RCC 7860 (cell line): ENCODE measurements at regions not wholly inside any gene's neighbourhood (a gene's known extent, or its start where the extent isn't known, plus 50 kb on each side); places are given as distances from the start of the nearest gene placed in this dataset.
"Not testable (repeated sequence)": the region's sequence is repeated elsewhere in the genome, so short reads cannot be mapped to it uniquely, and the experiment has no call there.

Experiments
- DNase-seq: peaks from one replicate; pipeline ENCODE4 v3.0.0-alpha.2; 2015; ENCODE audit warnings: low spot score
- FAIRE-seq: peaks from 2 replicates; lab custom pipeline; 2012; peaks lifted over from hg19 to GRCh38; lab: Jason Lieb, UNC

DNA sequence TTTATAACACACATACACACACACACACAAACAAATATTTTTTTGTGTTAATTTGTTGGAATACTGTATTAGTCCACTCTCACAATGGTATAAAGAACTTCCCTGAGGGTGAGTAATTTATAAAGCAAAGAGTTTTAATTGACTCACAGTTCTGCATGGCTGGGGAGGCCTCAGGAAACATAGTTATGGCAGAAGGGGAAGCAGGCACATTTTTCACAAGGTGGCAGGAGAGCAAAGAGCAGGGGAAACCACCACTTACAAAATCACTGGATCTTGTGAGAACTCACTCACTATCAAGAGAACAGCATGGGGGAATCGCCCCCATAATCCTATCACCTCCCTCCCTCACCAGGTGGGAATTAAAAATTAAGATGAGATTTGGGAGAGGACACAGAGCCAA is 205.4 kb upstream of the PTPRD start:
- FAIRE-seq (no peak), DNase-seq (no peak)

- DNase-seq (no peak), FAIRE-seq (no peak)
These were observed 223.1 kb upstream of the PTPRD start for GRCh38 chr9:10835791-10836463.

- FAIRE-seq, result no peak
- DNase-seq, result no peak
These were observed 230.3 kb upstream of the PTPRD start for GRCh38 chr9:10843151-10843550.

DNA sequence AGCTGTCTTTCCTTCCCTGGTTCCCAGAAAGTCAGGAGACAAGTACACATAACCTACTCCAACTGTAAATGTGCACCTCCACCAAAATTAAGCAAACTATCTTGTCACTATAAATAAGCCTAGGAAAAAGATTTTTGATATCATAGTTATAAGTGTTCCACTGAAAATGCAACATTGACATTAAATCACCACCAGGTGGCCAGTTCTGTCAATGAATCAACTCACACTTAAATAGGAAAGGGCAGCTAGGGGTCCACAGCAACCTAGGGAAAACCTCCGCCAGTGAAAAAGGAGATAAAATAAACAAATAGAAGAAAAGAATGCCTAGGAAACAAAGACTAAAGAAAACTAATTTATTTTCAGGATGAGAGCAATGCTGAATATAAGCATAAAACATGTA is 243.0 kb upstream of the PTPRD start:
- DNase-seq, result no peak
- no peak for FAIRE-seq

- DNase-seq (no peak), FAIRE-seq (no peak)
These were observed 246.0 kb upstream of the PTPRD start for GRCh38 chr9:10858817-10859216.

DNA sequence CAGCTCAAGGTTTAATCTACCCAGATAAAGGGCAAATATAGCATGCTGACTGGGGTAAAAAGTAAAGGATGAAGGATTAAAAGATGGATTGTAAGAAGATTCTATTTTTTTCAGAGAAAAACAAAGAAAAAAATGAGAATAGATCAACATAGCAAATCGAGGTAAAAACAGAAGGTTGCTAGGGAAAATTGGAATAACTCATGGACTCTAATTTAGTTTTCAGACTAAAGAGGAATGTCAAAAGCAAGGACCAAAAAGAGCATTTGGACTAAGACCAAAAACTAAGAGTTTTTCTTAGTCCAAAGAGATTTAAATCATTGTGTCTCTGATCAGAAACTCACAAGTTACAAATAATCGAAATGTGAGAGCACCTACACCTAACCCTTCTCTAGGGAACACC is 250.7 kb upstream of the PTPRD start:
- DNase-seq (no peak), FAIRE-seq (no peak)

- DNase-seq (no peak), FAIRE-seq (no peak)
These were observed 254.4 kb upstream of the PTPRD start for GRCh38 chr9:10867194-10867593.

- DNase-seq, result no peak
- FAIRE-seq, result no peak
These were observed 256.9 kb upstream of the PTPRD start for GRCh38 chr9:10869687-10870086.

DNA sequence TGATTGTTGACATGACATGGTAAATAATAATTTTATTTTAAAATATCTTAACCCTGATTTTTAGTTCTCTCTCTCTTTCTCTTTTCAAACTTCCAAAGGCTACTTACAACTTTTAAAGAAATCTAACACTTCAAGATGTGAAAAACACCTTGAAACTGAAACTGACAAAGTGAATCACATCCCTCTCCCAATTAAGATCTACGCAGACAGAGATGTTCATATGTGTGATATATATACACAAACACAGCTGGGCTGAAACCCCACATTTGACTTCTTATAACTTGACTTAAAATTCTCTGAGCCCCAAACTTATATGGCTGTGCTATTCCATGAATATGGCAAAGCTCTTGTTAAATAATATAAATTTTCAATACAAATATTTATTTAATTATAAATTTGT is 261.2 kb upstream of the PTPRD start:
- FAIRE-seq (no peak), DNase-seq (no peak)

DNA sequence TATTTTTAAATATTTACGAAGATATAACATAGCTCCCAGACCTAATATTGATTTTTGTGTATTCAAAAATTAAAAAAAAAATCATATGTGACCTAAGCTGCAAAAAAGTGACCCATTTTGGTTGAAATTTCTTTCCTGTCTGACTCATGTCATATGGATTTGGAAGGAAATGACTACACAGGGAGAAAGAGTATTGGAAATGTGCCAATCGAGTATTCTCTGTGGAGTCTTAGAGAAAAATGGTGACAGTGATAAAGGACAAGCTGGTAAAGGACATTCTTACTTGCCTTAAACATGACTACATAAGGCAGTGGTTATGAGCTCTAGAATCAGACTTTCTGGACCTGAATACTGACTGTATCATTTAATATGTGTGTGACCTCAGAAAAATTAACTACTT is 262.9 kb upstream of the PTPRD start:
- peak; percentile 21 for FAIRE-seq

DNA sequence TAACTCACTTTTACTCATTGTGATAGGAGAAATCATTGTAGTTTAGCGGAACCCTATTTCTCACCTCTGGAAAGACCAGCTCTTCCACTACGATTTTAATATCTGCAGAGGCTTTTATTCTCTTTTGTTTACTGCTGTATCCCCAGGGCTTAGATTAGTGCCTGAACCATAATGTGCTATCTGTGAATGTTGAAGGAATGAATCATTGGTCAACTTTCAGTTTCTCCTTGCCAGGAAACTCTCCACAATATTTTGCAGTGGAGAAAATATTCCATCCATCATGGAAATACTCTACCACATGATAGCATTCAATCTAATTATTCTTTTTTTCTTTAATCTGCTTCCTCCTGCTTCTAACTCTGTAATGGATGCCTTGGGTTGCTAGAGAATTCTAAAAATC is 263.5 kb upstream of the PTPRD start:
- no peak for FAIRE-seq

More for the DNA sequence above, 262.9 kb upstream of the PTPRD start:
- DNase-seq, result peak; percentile 55

GRCh38 chr9:10890266-10890665 is 277.5 kb upstream of the PTPRD start:
- not testable (repeated sequence) for FAIRE-seq, DNase-seq

More for the DNA sequence above, 263.5 kb upstream of the PTPRD start:
- DNase-seq, result no peak

DNA sequence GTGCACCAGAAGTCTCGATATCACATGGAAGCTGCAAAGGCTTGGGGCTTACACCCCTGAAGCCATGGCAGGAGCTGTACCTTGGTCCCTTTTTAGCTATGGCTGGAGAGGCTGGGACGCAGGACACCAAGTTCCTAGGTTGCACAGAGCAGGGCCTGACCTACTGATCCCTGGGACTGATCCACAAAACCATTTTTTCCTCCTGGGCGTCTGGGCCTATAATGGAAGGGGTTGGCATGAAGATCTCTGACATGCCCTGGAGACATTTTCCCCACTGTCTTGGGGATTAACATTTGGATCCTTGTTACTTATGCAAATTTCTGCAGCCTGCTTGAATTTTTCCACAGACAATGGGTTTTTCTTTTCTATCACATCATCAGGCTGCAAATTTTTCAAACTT is 286.7 kb upstream of the PTPRD start:
- FAIRE-seq (no peak), DNase-seq (no peak)

DNA sequence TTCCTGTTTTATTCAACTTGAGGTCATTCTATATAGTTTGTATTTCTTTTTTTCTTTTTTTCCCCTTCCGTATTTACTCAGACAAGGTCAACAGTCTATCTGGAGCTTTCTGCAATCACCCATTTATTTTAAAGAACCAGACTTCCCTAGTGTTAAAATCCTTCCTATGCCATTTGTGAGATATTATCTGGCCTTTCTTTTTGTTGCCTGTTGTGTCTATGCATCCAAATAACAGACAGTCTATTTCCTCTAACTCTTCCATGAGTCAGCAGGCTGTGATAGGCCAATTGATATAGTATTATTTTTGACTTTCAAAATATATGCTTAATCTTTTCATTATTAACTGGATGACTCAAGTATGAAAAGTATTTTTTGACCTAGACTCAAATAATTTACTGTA is 291.2 kb upstream of the PTPRD start:
- FAIRE-seq, result no peak
- no peak for DNase-seq

GRCh38 chr9:10910779-10911178 is 298.0 kb upstream of the PTPRD start:
- FAIRE-seq, result no peak
- no peak for DNase-seq

DNA sequence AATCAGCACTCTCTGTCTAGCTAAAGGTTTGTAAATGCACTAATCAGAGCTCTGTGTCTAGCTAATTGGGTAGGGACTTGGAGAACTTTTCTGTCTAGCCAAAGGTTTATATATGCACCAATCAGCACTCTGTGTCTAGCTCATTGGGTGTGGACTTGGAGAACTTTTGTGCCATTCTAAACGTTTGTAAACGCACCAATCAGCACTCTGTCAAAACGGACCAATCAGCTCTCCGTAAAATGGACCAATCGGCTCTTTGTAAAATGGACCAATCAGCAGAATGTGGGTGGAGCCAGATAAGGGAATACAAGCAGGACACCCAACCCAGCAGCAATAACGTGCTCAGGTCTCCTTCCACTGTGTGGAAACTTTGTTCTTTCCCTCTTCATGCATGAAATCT is 298.6 kb upstream of the PTPRD start:
- no peak for DNase-seq
- no peak for FAIRE-seq

DNA sequence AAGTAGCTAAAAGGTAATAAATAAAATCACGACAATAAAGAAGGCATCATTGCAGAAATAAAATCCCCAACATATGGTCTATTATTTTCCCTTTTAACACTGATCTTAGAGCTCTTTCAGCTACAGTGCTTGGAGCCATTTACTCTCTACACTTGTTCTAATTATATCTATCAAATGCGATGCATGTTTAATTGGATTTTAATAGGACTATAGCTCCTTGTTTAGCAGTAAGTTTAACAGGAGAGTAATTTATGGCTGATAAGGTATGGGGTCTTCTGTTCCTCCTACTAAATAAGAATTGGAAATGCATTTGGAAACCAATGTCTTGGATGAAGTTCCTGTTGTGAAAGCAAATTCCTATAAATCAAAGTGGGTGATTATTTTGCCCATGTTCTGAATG is 304.2 kb upstream of the PTPRD start:
- no peak for FAIRE-seq
- DNase-seq, result no peak

- FAIRE-seq (no peak), DNase-seq (no peak)
These were observed 308.9 kb upstream of the PTPRD start for GRCh38 chr9:10921671-10922070.

DNA sequence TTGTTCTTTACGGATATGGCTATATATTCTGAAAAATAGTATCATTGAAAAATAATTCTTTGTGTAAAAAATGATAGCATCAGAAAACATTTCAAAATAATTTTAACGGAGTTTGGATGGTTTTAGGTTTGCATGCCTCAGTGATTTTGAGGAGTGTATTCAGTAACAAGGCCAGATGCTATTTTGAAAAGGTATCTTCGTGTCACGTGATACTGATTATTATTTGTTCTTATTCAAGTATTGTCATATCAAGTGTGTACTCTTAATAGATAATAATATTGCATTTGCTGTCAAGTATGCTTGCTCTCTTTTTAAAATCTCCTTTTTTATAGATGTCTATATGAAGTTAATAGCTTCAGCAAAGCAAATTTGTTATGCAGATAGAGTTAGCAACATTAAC is 313.1 kb upstream of the PTPRD start:
- no peak for FAIRE-seq
- DNase-seq, result no peak

DNA sequence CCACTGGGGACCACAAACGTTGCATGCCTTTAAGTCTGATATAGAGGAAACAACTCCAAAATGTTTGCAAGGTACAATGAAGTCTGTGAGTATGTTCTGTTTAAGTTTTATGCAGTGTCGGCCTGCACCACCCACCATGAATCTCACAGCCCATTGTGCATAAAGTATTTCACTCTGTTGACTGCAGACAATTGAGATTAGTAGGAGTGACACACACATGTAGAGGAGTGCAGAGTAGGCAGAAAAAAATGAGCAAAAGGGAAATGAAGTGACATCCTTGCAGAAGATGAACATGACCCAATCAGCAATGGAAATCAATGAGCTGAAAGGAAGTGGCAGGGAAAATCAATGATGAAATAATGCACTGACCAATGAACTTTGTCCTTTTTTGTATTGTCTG is 315.6 kb upstream of the PTPRD start:
- FAIRE-seq, result no peak
- DNase-seq, result no peak

GRCh38 chr9:10930081-10930480 is 317.3 kb upstream of the PTPRD start:
- no peak for FAIRE-seq

DNA sequence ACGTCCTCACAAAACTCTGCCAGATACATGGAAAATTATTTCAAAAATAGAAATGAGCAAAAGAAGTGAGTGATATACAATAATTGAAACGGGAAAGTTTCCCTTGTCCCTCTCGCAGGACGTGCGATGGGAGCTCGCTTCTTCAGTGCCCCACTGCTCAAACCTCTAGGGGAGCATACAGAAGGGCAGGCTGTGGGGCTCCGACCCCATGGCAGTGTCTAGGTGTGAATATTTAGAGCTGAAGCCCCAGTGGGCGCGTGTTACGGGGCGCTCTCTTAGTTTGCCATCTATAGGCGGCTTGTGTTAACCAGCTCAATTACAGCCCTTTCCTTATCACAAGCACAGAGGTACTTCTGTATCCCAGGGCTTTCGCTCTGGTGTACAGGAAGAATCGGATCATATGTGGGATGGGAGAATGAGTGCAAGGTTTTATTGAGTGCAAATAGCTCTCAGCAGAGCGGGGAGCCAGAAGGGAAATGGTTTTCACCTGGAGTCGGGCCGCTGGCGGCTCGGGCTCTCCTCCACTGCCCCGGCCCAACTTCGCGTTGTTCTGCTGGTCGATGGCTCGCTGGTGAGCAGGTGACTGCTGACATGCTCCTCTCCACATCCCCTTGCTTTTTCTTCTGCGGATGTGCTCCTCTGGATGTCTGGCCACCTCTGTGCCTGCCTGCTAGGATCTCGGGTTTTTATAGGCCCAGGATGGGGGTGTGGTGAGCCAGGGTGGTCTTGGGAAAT is 334.0 kb upstream of the PTPRD start:
- DNase-seq, result no peak
- no peak for FAIRE-seq

More at GRCh38 chr9:10930081-10930480, 317.3 kb upstream of the PTPRD start:
- DNase-seq, result no peak

DNA sequence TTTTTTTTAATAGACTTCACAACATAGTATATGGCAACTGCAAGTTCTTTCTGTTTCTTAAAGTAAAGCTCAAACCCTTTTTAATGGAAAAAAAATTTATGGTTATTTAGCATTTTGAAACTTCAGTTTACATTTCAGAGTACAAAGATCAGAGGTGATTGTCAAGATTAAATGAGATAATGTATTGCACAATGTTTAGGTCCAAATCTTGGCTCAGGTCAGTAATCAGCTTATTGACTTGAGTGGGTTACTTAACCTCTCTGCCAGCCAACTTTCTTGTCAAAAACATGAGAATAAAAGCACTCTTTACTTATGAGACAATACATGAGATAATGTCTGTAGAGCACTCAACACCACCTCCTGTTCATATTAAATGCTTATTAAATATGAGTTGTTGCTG is 345.1 kb upstream of the PTPRD start:
- no peak for FAIRE-seq
- DNase-seq, result no peak
